H9 (cell line): ENCODE measurements at regions not wholly inside any gene's neighbourhood (a gene's known extent, or its start where the extent isn't known, plus 50 kb on each side); places are given as distances from the start of the nearest gene placed in this dataset.

ENCODE experiments used
- DNase-seq: peaks from one replicate; pipeline ENCODE4 v3.0.0-alpha.2; 2017
- H2AFZ ChIP-seq: one replicate; pipeline ENCODE4 v1.6.1; 2013; ENCODE audit warnings: mild to moderate bottlenecking, low read length, control low read depth, moderate library complexity
- H2AK5ac ChIP-seq: 2 replicates; pipeline ENCODE4 v1.6.1; 2013; ENCODE audit warnings: low read length, control low read depth, mixed read lengths; ENCODE audit not compliant: insufficient read length
- H2BK120ac ChIP-seq: one replicate; pipeline ENCODE4 v1.6.1; 2013; ENCODE audit warnings: low read depth, mild to moderate bottlenecking, low read length, control low read depth, inconsistent platforms; ENCODE audit not compliant: poor library complexity, severe bottlenecking
- H2BK12ac ChIP-seq: 2 replicates; pipeline ENCODE4 v1.6.1; 2013; ENCODE audit warnings: low read length, control low read depth, mixed read lengths, low read depth; ENCODE audit not compliant: insufficient read length
- H2BK15ac ChIP-seq: 2 replicates; pipeline ENCODE4 v1.6.1; 2013; ENCODE audit warnings: low read depth, low read length, control low read depth
- H2BK20ac ChIP-seq: one replicate; pipeline ENCODE4 v1.6.1; 2013; ENCODE audit warnings: low read depth, mild to moderate bottlenecking, low read length, control low read depth, inconsistent platforms; ENCODE audit not compliant: poor library complexity, severe bottlenecking
- H2BK5ac ChIP-seq: 2 replicates; pipeline ENCODE4 v1.6.1; 2013; ENCODE audit warnings: low read length, control low read depth, mixed read lengths; ENCODE audit not compliant: insufficient read length
- H3K14ac ChIP-seq: 2 replicates; pipeline ENCODE4 v1.6.1; 2013; ENCODE audit warnings: low read length, control low read depth; ENCODE audit not compliant: insufficient read depth
- H3K18ac ChIP-seq: 2 replicates; pipeline ENCODE4 v1.6.1; 2013; ENCODE audit warnings: low read depth, mild to moderate bottlenecking, mixed read lengths, low read length, control low read depth; ENCODE audit not compliant: insufficient read length
- H3K23ac ChIP-seq: 2 replicates; pipeline ENCODE4 v1.6.1; 2013; ENCODE audit warnings: low read length, control low read depth, mixed read lengths, low read depth; ENCODE audit not compliant: insufficient read length
- H3K23me2 ChIP-seq: 2 replicates; pipeline ENCODE4 v1.6.1; 2013; ENCODE audit warnings: low read depth, mild to moderate bottlenecking, mixed read lengths, low read length, control low read depth; ENCODE audit not compliant: insufficient read length, poor library complexity, severe bottlenecking
- H3K27ac ChIP-seq: 2 replicates; pipeline ENCODE4 v1.5.1; 2013; ENCODE audit warnings: low read length, control low read depth, mixed read lengths, low read depth; ENCODE audit not compliant: insufficient read length
- H3K27me3 ChIP-seq: 2 replicates; pipeline ENCODE4 v1.6.1; 2013; ENCODE audit warnings: low read length, control low read depth, inconsistent platforms; ENCODE audit not compliant: insufficient read depth
- H3K4ac ChIP-seq: 2 replicates; pipeline ENCODE4 v1.6.1; 2013; ENCODE audit warnings: low read depth, mild to moderate bottlenecking, control low read depth, inconsistent platforms, low read length, moderate library complexity
- H3K4me1 ChIP-seq: 2 replicates; pipeline ENCODE4 v1.6.1; 2013; ENCODE audit warnings: low read length, control low read depth, inconsistent platforms; ENCODE audit not compliant: insufficient read depth
- H3K4me2 ChIP-seq: 2 replicates; pipeline ENCODE4 v1.6.1; 2013; ENCODE audit warnings: low read length, control low read depth, mixed read lengths; ENCODE audit not compliant: insufficient read length, insufficient read depth
- H3K56ac ChIP-seq: 2 replicates; pipeline ENCODE4 v1.6.1; 2013; ENCODE audit warnings: low read depth, mild to moderate bottlenecking, mixed read lengths, low read length, control low read depth; ENCODE audit not compliant: insufficient read length
- H3K79me1 ChIP-seq: 2 replicates; pipeline ENCODE4 v1.6.1; 2013; ENCODE audit warnings: low read depth, mild to moderate bottlenecking, moderate library complexity, low read length, control low read depth, inconsistent platforms; ENCODE audit not compliant: insufficient read depth, poor library complexity, severe bottlenecking
- H3K79me2 ChIP-seq: 2 replicates; pipeline ENCODE4 v1.6.1; 2013; ENCODE audit warnings: low read length, control low read depth, inconsistent platforms; ENCODE audit not compliant: insufficient read depth
- H3K9ac ChIP-seq: 2 replicates; pipeline ENCODE4 v1.6.1; 2013; ENCODE audit warnings: low read length, control low read depth, mixed read lengths; ENCODE audit not compliant: insufficient read length; ENCODE audit errors: extremely low read depth
- H3K9me3 ChIP-seq: one replicate; pipeline ENCODE4 v1.6.1; 2013; ENCODE audit warnings: low read depth, low read length, inconsistent platforms; ENCODE audit not compliant: control insufficient read depth
- H3T11ph ChIP-seq: one replicate; pipeline ENCODE4 v1.6.1; 2013; ENCODE audit warnings: mild to moderate bottlenecking, low read length, control low read depth, inconsistent platforms
- H4K20me1 ChIP-seq: one replicate; pipeline ENCODE4 v1.6.1; 2013; ENCODE audit not compliant: control insufficient read depth, insufficient read length, insufficient read depth
- H4K5ac ChIP-seq: 2 replicates; pipeline ENCODE4 v1.6.1; 2013; ENCODE audit warnings: low read depth, mild to moderate bottlenecking, mixed read lengths, low read length, control low read depth; ENCODE audit not compliant: insufficient read length
- H4K8ac ChIP-seq: replicated peaks from 2 replicates; pipeline ENCODE4 v1.6.1; 2013; ENCODE audit warnings: low read length, control low read depth, mixed read lengths, low read depth; ENCODE audit not compliant: insufficient read length
- H4K91ac ChIP-seq: 2 replicates; pipeline ENCODE4 v1.6.1; 2013; ENCODE audit warnings: low read depth, mild to moderate bottlenecking, moderate library complexity, mixed read lengths, low read length, control low read depth; ENCODE audit not compliant: insufficient read length
- H3K27ac Mint-ChIP-seq, 3 experiments: 2 replicates in 2 of 3; 3 replicates in 1 of 3; pipeline ENCODE4 v1.8.0; 2020 to 2021; ENCODE audit warnings: mixed read lengths in 3 of 3, mild to moderate bottlenecking in 1 of 3, moderate library complexity in 1 of 3
- H3K27me3 Mint-ChIP-seq: 2 replicates; pipeline ENCODE4 v1.8.0; 2021; ENCODE audit warnings: low read depth, mild to moderate bottlenecking, moderate library complexity, mixed read lengths
- H3K36me3 Mint-ChIP-seq, 3 experiments: 2 replicates in 2 of 3; 3 replicates in 1 of 3; pipeline ENCODE4 v1.8.0; 2020 to 2021; ENCODE audit warnings: low read depth in 3 of 3, mixed read lengths in 3 of 3; ENCODE audit not compliant: insufficient read depth in 1 of 3
- H3K4me1 Mint-ChIP-seq, 2 experiments: 2 replicates each; pipeline ENCODE4 v1.8.0; 2020; ENCODE audit warnings: mixed read lengths in 2 of 2
- H3K4me3 Mint-ChIP-seq, 2 experiments: 2 replicates in 1 of 2; 3 replicates in 1 of 2; pipeline ENCODE4 v1.8.0; 2020 to 2021; ENCODE audit warnings: mild to moderate bottlenecking in 2 of 2, mixed read lengths in 2 of 2, moderate library complexity in 1 of 2
- H3K9me3 Mint-ChIP-seq, 2 experiments: 2 replicates in 1 of 2; 3 replicates in 1 of 2; pipeline ENCODE4 v1.8.0; 2020; ENCODE audit warnings: mild to moderate bottlenecking in 2 of 2, mixed read lengths in 2 of 2, moderate library complexity in 1 of 2
- WGBS: extraction: QIAGEN DNeasy Blood & Tissue Kit; methylation state at CpG from one replicate; pipeline ENCODE4 v1.1.7; 2013; ENCODE audit warnings: missing lambda C conversion rate, low lambda C conversion rate, mixed read lengths; ENCODE audit not compliant: insufficient read length; ENCODE audit errors: extremely low coverage; 5-methylcytosine and 5-hydroxymethylcytosine counted together
- TF ChIP-seq, protein P1 (sequence below): fragments of 200-600 bp; sonication (generic); conservative IDR thresholded peaks from 3 replicates; pipeline ENCODE4 v1.8.0; 2021; ENCODE audit warnings: antibody characterized with exemption, mild to moderate bottlenecking

DNA sequence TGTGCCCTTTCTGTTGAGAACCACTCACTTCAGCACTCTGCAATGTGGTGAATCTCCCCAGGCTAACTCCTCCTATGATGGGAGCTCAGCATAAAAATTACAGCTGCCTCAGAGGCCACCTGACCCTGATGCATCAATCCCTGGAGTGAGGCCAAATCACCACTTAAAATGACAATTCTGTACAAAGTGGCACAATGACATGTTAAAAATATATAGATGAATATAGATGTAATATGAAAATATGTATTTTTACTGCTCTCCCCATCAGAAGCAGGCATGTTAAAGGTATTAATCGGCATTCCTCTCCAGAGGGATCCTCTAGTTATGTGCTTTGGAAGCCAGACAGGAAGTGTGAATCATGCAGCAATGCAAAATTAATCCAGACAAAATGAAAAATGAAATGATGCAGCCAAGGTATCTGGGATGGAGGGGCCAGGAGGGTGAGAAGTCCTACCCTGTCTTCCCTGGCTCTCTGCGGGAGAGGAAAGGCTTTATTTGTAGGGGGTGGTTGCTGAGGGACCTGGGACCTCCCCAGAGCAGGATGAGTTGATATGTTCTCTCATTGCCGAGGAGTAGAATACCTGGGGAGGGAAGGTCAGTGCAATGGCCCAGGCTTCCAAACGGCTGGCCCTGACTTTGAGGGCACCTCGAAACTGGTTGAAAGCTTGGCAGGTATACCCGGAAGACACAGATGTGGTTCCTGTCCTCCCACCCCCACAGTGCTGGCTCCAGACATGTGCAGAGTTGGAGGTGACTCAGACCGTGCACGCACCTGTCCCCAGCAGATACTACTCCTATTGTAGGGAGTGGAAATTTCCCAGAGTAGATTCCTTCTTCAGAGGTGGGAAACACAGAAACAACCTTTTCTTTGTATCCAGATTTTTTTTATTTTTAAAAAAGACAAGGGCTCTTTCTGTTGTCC, 347.9 kb upstream of the NCAM1 start:
- whole genome bisulfite sequencing, result no CpG with 5 or more reads among the region's 8 CpGs
- no peaks in the 10 kb centered on the region for H3K9me3 ChIP-seq
- no peaks in the 10 kb centered on the region for H3K79me1 ChIP-seq
- no peak overlapping the region for H4K5ac ChIP-seq
- no peak for DNase-seq
- no peak overlapping the region for H3T11ph ChIP-seq
- no peaks in the 10 kb centered on the region for H3K27me3 ChIP-seq
- no peak overlapping the region for H2BK5ac ChIP-seq
- no peak overlapping the region for H3K27ac Mint-ChIP-seq
- H2BK120ac ChIP-seq, result no peak overlapping the region
- H3K18ac ChIP-seq, result no peak overlapping the region
- TF ChIP-seq, protein P1, sequence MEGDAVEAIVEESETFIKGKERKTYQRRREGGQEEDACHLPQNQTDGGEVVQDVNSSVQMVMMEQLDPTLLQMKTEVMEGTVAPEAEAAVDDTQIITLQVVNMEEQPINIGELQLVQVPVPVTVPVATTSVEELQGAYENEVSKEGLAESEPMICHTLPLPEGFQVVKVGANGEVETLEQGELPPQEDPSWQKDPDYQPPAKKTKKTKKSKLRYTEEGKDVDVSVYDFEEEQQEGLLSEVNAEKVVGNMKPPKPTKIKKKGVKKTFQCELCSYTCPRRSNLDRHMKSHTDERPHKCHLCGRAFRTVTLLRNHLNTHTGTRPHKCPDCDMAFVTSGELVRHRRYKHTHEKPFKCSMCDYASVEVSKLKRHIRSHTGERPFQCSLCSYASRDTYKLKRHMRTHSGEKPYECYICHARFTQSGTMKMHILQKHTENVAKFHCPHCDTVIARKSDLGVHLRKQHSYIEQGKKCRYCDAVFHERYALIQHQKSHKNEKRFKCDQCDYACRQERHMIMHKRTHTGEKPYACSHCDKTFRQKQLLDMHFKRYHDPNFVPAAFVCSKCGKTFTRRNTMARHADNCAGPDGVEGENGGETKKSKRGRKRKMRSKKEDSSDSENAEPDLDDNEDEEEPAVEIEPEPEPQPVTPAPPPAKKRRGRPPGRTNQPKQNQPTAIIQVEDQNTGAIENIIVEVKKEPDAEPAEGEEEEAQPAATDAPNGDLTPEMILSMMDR, result no peak
- no peaks in the 10 kb centered on the region for H3K79me2 ChIP-seq
- no peaks in the 10 kb centered on the region for H3K36me3 Mint-ChIP-seq
- H2AK5ac ChIP-seq, result no peak overlapping the region
- H3K4me3 Mint-ChIP-seq, result no peak overlapping the region
- H3K56ac ChIP-seq, result no peak overlapping the region
- no peaks in the 10 kb centered on the region for H3K23me2 ChIP-seq
- no peak overlapping the region for H3K9ac ChIP-seq
- H2BK15ac ChIP-seq, result no peak overlapping the region
- H3K27me3 Mint-ChIP-seq, result no peaks in the 10 kb centered on the region; the same call in 1 of the 2 replicates
- no peak overlapping the region for H2BK12ac ChIP-seq
- no peak overlapping the region for H2AFZ ChIP-seq
- H2BK20ac ChIP-seq, result no peak overlapping the region
- H4K91ac ChIP-seq, result no peak overlapping the region
- H3K4me1 Mint-ChIP-seq, result peaks cover 16 to 17% of the 10 kb centered on the region in 2 experiments
- H3K23ac ChIP-seq, result no peak overlapping the region
- no peak overlapping the region for H3K4ac ChIP-seq
- H3K4me2 ChIP-seq, result no peak overlapping the region
- no peaks in the 10 kb centered on the region for H3K9me3 Mint-ChIP-seq
- no peak overlapping the region for H3K14ac ChIP-seq
- H3K4me1 ChIP-seq, result no peaks in the 10 kb centered on the region
- no peak overlapping the region for H4K8ac ChIP-seq
- no peaks in the 10 kb centered on the region for H4K20me1 ChIP-seq
- H3K27ac ChIP-seq, result no peak overlapping the region
